Stimulated activated naive CD8-positive, alpha-beta T cell treated with anti-CD3 and anti-CD28 coated beads, Interleukin-15, Interleukin-2, amounts not matched to agents 100 ng/mL and 50 ng/mL, for 24 hours (primary cell): ENCODE measurements at regions not wholly inside any gene's neighbourhood (a gene's known extent, or its start where the extent isn't known, plus 50 kb on each side); places are given as distances from the start of the nearest gene placed in this dataset.
"Not testable (repeated sequence)": the region's sequence is repeated elsewhere in the genome, so short reads cannot be mapped to it uniquely, and the experiment has no call there.

Source experiments
- H3K27ac Mint-ChIP-seq: one replicate; pipeline ENCODE4 v1.8.0; 2021; ENCODE audit warnings: mild to moderate bottlenecking, mixed read lengths
- H3K27me3 Mint-ChIP-seq: one replicate; pipeline ENCODE4 v1.8.0; 2021; ENCODE audit warnings: mixed read lengths
- H3K36me3 Mint-ChIP-seq: one replicate; pipeline ENCODE4 v1.8.0; 2021; ENCODE audit warnings: low read depth, mixed read lengths
- H3K4me1 Mint-ChIP-seq: one replicate; pipeline ENCODE4 v1.8.0; 2021; ENCODE audit warnings: low read depth, mixed read lengths
- H3K4me3 Mint-ChIP-seq: one replicate; pipeline ENCODE4 v1.8.0; 2021; ENCODE audit warnings: mild to moderate bottlenecking, mixed read lengths
- H3K9me3 Mint-ChIP-seq: one replicate; pipeline ENCODE4 v1.8.0; 2021; ENCODE audit warnings: mixed read lengths

DNA sequence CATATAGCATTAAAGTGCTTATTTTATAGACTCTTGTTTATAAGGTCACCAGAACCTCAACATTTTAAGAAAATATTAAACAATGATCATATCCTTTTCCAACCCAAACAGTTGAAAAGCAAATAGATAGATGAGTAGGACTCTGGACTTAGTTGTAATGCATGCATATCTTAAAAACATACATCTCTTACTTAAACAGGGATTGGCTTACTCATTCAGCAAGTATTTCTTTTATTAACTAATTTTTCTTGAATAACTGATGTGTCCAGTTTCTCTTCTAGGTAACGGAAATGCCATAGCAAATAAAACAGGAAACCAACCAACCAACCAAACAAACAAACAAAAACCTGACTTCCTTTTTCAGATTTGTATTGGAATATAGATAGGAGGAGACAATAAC lies 70.9 kb upstream of the NBPF4 start:
- Mint-ChIP-seq H3K4me3 (no peak overlapping the region), H3K36me3 (no peaks in the 10 kb centered on the region), H3K27ac (no peak overlapping the region), H3K27me3 (peaks cover 16% of the 10 kb centered on the region), H3K9me3 (no peaks in the 10 kb centered on the region), H3K4me1 (no peaks in the 10 kb centered on the region)

DNA sequence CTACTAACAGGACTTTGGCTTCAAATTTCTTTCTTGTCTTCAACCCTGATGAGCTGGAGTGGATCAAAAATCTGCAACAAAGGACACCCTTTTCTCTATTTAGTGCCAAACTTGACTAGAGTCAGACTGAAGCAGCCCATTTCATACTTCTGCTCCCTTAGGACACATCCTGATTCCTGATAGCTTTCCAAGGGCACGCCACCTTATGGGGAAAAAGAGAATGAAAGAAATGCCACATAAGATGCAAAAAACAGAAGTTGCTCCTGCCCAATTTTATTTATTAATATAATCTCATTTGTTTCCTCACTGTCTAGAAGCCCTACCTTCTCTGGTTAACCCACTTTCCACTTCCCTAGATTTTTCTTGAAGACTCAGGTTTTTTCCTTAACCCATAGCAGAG lies 72.7 kb upstream of the NBPF4 start:
- Mint-ChIP-seq H3K27me3 (peaks cover 16% of the 10 kb centered on the region), H3K27ac (no peak overlapping the region), H3K36me3 (no peaks in the 10 kb centered on the region), H3K4me3 (no peak overlapping the region), H3K9me3 (no peaks in the 10 kb centered on the region), H3K4me1 (no peaks in the 10 kb centered on the region)

DNA sequence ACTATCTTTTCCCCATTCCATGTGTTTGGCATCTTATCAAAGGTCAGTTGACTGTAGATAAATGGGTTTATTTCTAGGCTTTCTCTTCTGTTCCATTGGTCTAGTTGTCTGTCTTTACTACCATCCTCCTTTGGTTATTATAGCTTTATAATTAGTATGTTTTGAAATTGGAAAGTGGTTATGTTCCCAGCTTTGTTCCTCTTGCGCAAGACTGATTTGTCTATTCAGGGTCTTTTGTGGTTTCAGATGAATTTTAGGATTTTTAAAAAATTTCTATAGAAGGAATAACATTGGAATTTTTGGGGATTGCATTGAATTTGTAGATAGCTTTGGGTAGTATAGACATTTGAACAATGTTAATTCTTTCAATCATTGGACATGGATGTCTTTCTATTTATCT lies 77.0 kb upstream of the NBPF4 start:
- no peaks in the 10 kb centered on the region for H3K36me3 Mint-ChIP-seq
- no peaks in the 10 kb centered on the region for H3K4me1 Mint-ChIP-seq
- H3K9me3 Mint-ChIP-seq, result peaks cover 7% of the 10 kb centered on the region
- H3K27ac Mint-ChIP-seq, result no peak overlapping the region
- peaks cover 14% of the 10 kb centered on the region for H3K27me3 Mint-ChIP-seq
- no peak overlapping the region for H3K4me3 Mint-ChIP-seq

DNA sequence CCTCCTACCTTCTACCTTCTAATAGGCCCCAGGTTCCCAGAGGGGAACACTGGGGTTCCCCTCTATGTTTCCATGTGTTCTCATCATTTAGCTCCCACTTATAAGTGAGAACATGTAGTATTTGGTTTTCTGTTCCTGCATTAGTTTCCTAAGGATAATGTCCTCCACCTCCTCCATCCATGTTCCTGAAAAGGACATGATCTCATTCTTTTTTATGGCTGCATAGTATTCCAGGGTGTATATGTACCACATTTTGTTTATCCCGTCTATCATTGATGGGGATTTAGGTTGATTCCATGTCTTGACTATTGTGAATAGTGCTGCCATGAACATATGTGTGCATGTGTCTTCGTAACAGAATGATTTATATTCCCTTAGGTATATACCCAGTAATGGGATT lies 81.5 kb upstream of the NBPF4 start:
- not testable (repeated sequence) for H3K4me3 Mint-ChIP-seq, H3K4me1 Mint-ChIP-seq, H3K36me3 Mint-ChIP-seq, H3K9me3 Mint-ChIP-seq, H3K27ac Mint-ChIP-seq
- peaks cover 50% of the 10 kb centered on the region for H3K27me3 Mint-ChIP-seq

DNA sequence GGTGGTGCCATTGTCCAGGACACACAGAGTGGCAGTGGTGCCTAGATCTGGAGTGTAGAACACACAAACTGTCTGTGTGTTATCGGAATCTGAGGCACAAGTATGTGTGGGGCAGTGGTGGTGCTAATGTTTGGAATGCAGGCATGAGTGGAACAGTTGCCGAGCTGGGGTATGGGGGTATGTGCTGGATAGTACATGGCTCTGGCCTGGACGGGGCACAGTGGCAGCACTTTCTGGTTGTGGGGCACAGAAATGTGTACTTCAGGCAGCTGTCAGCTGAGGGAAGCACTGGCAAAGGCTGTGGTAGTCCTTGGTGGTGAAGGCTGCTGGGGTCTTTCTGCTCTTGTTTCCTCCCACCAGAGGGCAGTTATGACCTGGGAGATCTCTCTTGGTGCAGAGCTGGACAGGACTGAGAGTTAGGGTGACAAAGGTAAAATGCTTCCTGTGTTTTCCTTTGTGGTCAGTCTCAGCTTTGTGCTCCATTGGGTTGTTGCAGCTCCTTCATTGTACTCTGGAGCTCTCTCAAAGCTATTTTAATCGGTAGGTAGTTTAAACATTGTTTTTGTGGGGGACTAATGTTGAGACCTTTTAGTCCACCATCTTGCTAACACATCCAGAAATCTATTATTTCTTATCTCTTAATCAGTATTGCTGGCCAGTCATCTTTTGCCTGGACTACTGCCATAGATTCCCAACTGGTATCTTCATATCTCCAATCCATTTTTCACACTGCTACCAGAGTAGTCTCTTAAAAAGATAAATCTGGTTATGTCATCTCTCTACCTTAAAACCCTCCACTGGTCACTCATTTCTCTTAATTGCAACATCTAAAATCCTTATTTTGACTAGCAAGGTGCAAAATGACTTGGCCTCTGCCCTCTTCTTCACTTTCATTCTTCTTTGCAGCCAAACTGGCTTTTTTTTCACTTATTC lies 83.9 kb upstream of the NBPF4 start:
- H3K36me3 Mint-ChIP-seq, result no peaks in the 10 kb centered on the region
- H3K4me1 Mint-ChIP-seq, result no peaks in the 10 kb centered on the region
- peaks cover 57% of the 10 kb centered on the region for H3K27me3 Mint-ChIP-seq
- H3K27ac Mint-ChIP-seq, result no peak overlapping the region
- H3K9me3 Mint-ChIP-seq, result peaks cover 7% of the 10 kb centered on the region
- no peak overlapping the region for H3K4me3 Mint-ChIP-seq

DNA sequence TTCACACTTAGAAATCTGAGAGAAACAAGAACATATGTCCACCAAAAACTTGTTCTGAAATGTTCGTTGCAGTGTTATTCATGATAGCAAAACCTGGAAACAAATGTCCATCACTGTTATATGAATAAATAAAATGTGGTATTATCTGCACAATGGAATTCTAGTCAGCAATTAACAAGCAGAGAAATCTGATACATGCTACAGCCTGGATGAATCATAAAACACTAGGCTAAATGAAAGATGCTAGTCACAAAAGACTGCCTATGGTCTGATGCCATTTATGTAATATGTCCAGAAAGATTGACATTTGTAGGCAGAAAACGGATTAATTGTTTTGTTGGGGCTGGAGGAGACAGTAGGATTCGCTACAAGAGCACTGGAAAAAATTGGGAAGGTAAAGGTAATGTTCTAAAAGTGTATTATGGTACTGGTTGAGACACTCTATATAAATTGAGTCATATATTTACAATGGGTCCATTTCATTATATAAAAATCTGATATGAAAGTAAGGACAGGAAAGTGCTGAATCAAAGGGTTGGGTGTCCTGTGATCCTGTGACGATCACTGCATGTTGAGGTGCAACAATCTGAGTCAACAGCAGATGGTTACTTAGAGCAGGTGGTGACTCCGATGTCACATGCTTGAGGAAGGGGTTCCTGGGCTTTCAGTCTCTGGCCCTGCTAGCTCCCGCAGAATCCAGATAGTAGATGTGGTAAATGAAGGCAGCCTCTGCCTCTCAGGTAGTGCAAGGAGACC lies 102.1 kb upstream of the NBPF4 start:
- Mint-ChIP-seq H3K4me1 (no peaks in the 10 kb centered on the region), H3K9me3 (no peaks in the 10 kb centered on the region), H3K27ac (no peak overlapping the region), H3K36me3 (no peaks in the 10 kb centered on the region), H3K27me3 (peaks cover 19% of the 10 kb centered on the region), H3K4me3 (no peak overlapping the region)

DNA sequence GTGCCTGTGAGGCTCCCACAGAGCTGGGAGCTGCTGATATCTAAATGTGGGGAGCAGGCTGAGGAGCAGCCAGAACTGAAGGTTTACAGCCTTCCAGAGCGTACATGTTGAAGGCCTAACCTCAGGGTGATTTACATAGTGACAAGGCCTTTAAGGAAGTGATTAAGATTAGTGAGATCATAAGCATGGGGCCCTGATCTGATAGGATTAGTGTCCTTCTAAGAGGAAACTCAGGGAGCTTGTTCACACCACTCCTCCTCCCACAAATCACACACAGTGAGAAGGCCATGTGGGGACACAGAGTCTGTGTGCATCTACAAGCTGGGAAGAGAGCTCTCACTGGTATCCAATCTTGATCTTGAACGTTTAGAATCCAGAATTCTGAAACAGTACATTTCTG lies 92.3 kb upstream of the NBPF6 start:
- H3K9me3 Mint-ChIP-seq, result no peaks in the 10 kb centered on the region
- no peak overlapping the region for H3K27ac Mint-ChIP-seq
- H3K36me3 Mint-ChIP-seq, result no peaks in the 10 kb centered on the region
- H3K4me1 Mint-ChIP-seq, result no peaks in the 10 kb centered on the region
- peaks cover 37% of the 10 kb centered on the region for H3K27me3 Mint-ChIP-seq
- H3K4me3 Mint-ChIP-seq, result no peak overlapping the region

DNA sequence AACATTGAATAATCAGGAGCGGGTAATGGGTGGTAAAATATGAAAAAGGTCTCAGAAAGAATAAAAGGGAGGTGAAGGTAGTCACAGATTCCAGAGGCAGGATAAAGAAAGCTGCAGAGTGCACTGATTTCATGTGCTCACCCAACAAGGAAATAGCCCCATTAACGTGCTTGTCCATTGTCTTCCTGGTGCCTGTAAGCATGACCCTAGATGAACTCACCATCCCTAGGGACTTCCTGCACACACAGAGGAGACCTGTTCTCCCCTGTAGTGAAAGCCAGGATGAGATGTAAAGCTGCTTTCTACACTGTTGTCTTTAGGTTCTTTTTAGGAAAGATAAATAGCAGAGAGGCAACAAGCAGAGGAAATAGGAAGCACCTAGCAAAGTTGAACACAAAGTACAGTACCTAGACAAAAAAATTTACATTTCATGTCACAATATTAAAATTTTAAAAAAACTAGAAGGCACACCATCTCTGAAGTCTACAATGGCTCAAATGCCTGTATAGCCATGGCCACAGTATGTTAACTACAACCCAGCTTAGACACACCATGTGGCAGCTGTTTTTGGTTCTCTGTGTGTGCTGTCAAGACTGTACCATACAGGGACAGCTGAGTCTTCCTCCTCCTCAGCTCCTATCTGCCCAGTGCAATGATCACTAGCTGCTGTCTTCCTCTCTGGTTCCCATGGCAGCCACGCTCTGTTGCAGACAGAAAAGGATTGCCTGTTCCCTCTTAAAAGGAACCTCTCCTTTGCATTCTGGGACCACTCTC lies 69.9 kb upstream of the NBPF6 start:
- H3K4me3 Mint-ChIP-seq, H3K4me1 Mint-ChIP-seq, H3K27me3 Mint-ChIP-seq, H3K9me3 Mint-ChIP-seq, H3K27ac Mint-ChIP-seq, H3K36me3 Mint-ChIP-seq: not testable (repeated sequence)
